Ishikawa (cell line): ENCODE measurements at regions not wholly inside any gene's neighbourhood (a gene's known extent, or its start where the extent isn't known, plus 50 kb on each side); places are given as distances from the start of the nearest gene placed in this dataset.

Experiments
- RAD21 ChIP-seq: IDR thresholded peaks from 2 replicates; pipeline ENCODE4 v1.6.1; 2012; ENCODE audit warnings: low read depth
- REST ChIP-seq: IDR thresholded peaks from 2 replicates; pipeline ENCODE4 v1.6.1; 2012; ENCODE audit warnings: low read depth, mild to moderate bottlenecking
- ZBTB7A ChIP-seq: IDR thresholded peaks from 2 replicates; pipeline ENCODE4 v1.6.1; 2012; ENCODE audit warnings: low read depth

- TF ChIP-seq RAD21, result no peak
- TF ChIP-seq ZBTB7A, result no peak
- TF ChIP-seq REST, result no peak
Measured at GRCh38 chr13:83815598-83815997, 66.7 kb downstream of the SLITRK1 start.
